Activated T-helper 2 cell treated with anti-CD3 and anti-CD28 coated beads, Interferon-gamma antibody, Interleukin-2, Interleukin-4, amounts not matched to agents 10 μg/mL and 5 μg/mL and 100 μg/mL, durations not matched to agents 14 hours and 24 hours and 36 hours (primary cell): ENCODE measurements at regions not wholly inside any gene's neighbourhood (a gene's known extent, or its start where the extent isn't known, plus 50 kb on each side); places are given as distances from the start of the nearest gene placed in this dataset.
"Not testable (repeated sequence)": the region's sequence is repeated elsewhere in the genome, so short reads cannot be mapped to it uniquely, and the experiment has no call there.

ENCODE experiments used
- DNase-seq: peaks from one replicate; pipeline ENCODE4 v3.0.0; 2021; ENCODE audit warnings: low spot score
- H3K27ac Mint-ChIP-seq: one replicate; pipeline ENCODE4 v1.8.0; 2021; ENCODE audit warnings: mixed read lengths
- H3K27me3 Mint-ChIP-seq: one replicate; pipeline ENCODE4 v1.8.0; 2021; ENCODE audit warnings: low read depth, mixed read lengths
- H3K36me3 Mint-ChIP-seq: one replicate; pipeline ENCODE4 v1.8.0; 2021; ENCODE audit warnings: low read depth, mixed read lengths
- H3K4me1 Mint-ChIP-seq: one replicate; pipeline ENCODE4 v1.8.0; 2021; ENCODE audit warnings: low read depth, mixed read lengths
- H3K4me3 Mint-ChIP-seq: one replicate; pipeline ENCODE4 v1.8.0; 2021; ENCODE audit warnings: low read depth, mild to moderate bottlenecking, moderate library complexity, mixed read lengths
- H3K9me3 Mint-ChIP-seq: one replicate; pipeline ENCODE4 v1.8.0; 2021; ENCODE audit warnings: mixed read lengths
- intact Hi-C: fragments of 100-400 bp; cut with micrococcal nuclease; formaldehyde crosslinking; loops from one replicate; pipeline ENCODE4 v1.15.1; 2023

GRCh38 chr5:154609251-154609650 lies 131.2 kb upstream of the HAND1 start:
- peaks cover 56% of the 10 kb centered on the region for H3K27me3 Mint-ChIP-seq
- no peaks in the 10 kb centered on the region for H3K9me3 Mint-ChIP-seq
- H3K4me3 Mint-ChIP-seq = no peak overlapping the region
- no peak for DNase-seq
- no peak overlapping the region for H3K27ac Mint-ChIP-seq
- peaks cover 4% of the 10 kb centered on the region for H3K4me1 Mint-ChIP-seq
- H3K36me3 Mint-ChIP-seq = no peaks in the 10 kb centered on the region
- intact Hi-C loops = loop anchor here (10.0 kb wide), 1 partner anchor 84 kb away; no protein-coding TSS in a partner anchor

- no peak for DNase-seq
- Mint-ChIP-seq H3K9me3 (no peaks in the 10 kb centered on the region), H3K27me3 (peaks cover 61% of the 10 kb centered on the region), H3K4me3 (no peak overlapping the region), H3K36me3 (no peaks in the 10 kb centered on the region), H3K27ac (no peak overlapping the region), H3K4me1 (peaks cover 4% of the 10 kb centered on the region)
- intact Hi-C loops = loop anchor here (10.0 kb wide), 1 partner anchor 84 kb away; no protein-coding TSS in a partner anchor
These were observed 130.5 kb upstream of the HAND1 start for GRCh38 chr5:154608531-154609011.

- DNase-seq = no peak
- intact Hi-C loops = loop anchor here (10.0 kb wide), 1 partner anchor 83 kb away; no protein-coding TSS in a partner anchor
- Mint-ChIP-seq H3K36me3 (no peaks in the 10 kb centered on the region), H3K4me1 (peaks cover 4% of the 10 kb centered on the region), H3K27ac (no peak overlapping the region), H3K4me3 (no peak overlapping the region), H3K9me3 (no peaks in the 10 kb centered on the region), H3K27me3 (peaks cover 64% of the 10 kb centered on the region)
These were observed 129.7 kb upstream of the HAND1 start for GRCh38 chr5:154607746-154608145.

- Mint-ChIP-seq H3K36me3 (no peaks in the 10 kb centered on the region), H3K9me3 (no peaks in the 10 kb centered on the region), H3K27ac (no peak overlapping the region), H3K4me1 (peaks cover 3% of the 10 kb centered on the region), H3K4me3 (no peak overlapping the region), H3K27me3 (peaks cover 60% of the 10 kb centered on the region)
- intact Hi-C loops = loop anchor here (10.0 kb wide), 1 partner anchor 81 kb away; no protein-coding TSS in a partner anchor
- DNase-seq = no peak
These were observed 128.2 kb upstream of the HAND1 start for GRCh38 chr5:154606246-154606645.

GRCh38 chr5:154603953-154604679 lies 126.1 kb upstream of the HAND1 start:
- intact Hi-C loops = loop anchor here (10.0 kb wide), 1 partner anchor 79 kb away; no protein-coding TSS in a partner anchor
- H3K4me3 Mint-ChIP-seq = no peak overlapping the region
- no peak for DNase-seq
- H3K4me1 Mint-ChIP-seq = no peaks in the 10 kb centered on the region
- peaks cover 48% of the 10 kb centered on the region for H3K27me3 Mint-ChIP-seq
- H3K9me3 Mint-ChIP-seq = no peaks in the 10 kb centered on the region
- H3K36me3 Mint-ChIP-seq = no peaks in the 10 kb centered on the region
- no peak overlapping the region for H3K27ac Mint-ChIP-seq

GRCh38 chr5:154603485-154603884 lies 125.5 kb upstream of the HAND1 start:
- no peaks in the 10 kb centered on the region for H3K4me1 Mint-ChIP-seq
- peaks cover 43% of the 10 kb centered on the region for H3K27me3 Mint-ChIP-seq
- intact Hi-C loops = loop anchor here (10.0 kb wide), 1 partner anchor 79 kb away; no protein-coding TSS in a partner anchor
- H3K4me3 Mint-ChIP-seq = no peak overlapping the region
- H3K27ac Mint-ChIP-seq = no peak overlapping the region
- H3K9me3 Mint-ChIP-seq = no peaks in the 10 kb centered on the region
- no peak for DNase-seq
- H3K36me3 Mint-ChIP-seq = no peaks in the 10 kb centered on the region

- Mint-ChIP-seq H3K27me3 (peaks cover 46% of the 10 kb centered on the region), H3K4me1 (no peaks in the 10 kb centered on the region), H3K36me3 (no peaks in the 10 kb centered on the region), H3K9me3 (no peaks in the 10 kb centered on the region), H3K27ac (no peak overlapping the region), H3K4me3 (no peak overlapping the region)
- DNase-seq = no peak
- intact Hi-C loops = loop anchor here (10.0 kb wide), 1 partner anchor 78 kb away; no protein-coding TSS in a partner anchor
These were observed 125.0 kb upstream of the HAND1 start for GRCh38 chr5:154603011-154603410.

GRCh38 chr5:154601014-154601413 lies 123.0 kb upstream of the HAND1 start:
- H3K4me3 Mint-ChIP-seq = no peak overlapping the region
- H3K4me1 Mint-ChIP-seq = no peaks in the 10 kb centered on the region
- H3K36me3 Mint-ChIP-seq = no peaks in the 10 kb centered on the region
- intact Hi-C loops = loop anchor here (10.0 kb wide), 1 partner anchor 76 kb away; no protein-coding TSS in a partner anchor
- H3K27me3 Mint-ChIP-seq = peaks cover 43% of the 10 kb centered on the region
- no peak overlapping the region for H3K27ac Mint-ChIP-seq
- no peak for DNase-seq
- H3K9me3 Mint-ChIP-seq = no peaks in the 10 kb centered on the region

GRCh38 chr5:154598021-154598420 lies 120.0 kb upstream of the HAND1 start:
- Mint-ChIP-seq H3K4me3 (no peak overlapping the region), H3K27me3 (peaks cover 19% of the 10 kb centered on the region), H3K4me1 (no peaks in the 10 kb centered on the region), H3K9me3 (no peaks in the 10 kb centered on the region), H3K27ac (no peak overlapping the region), H3K36me3 (no peaks in the 10 kb centered on the region)
- DNase-seq = no peak
- intact Hi-C loops = no loop called here

GRCh38 chr5:154596844-154597243 lies 118.8 kb upstream of the HAND1 start:
- H3K27ac Mint-ChIP-seq, H3K4me1 Mint-ChIP-seq, intact Hi-C loops: not testable (repeated sequence)

GRCh38 chr5:154595662-154596061 lies 117.6 kb upstream of the HAND1 start:
- H3K27ac Mint-ChIP-seq = no peak overlapping the region
- H3K36me3 Mint-ChIP-seq = no peaks in the 10 kb centered on the region
- peaks cover 6% of the 10 kb centered on the region for H3K27me3 Mint-ChIP-seq
- no peak for DNase-seq
- intact Hi-C loops = no loop called here
- no peaks in the 10 kb centered on the region for H3K4me1 Mint-ChIP-seq
- no peaks in the 10 kb centered on the region for H3K9me3 Mint-ChIP-seq
- no peak overlapping the region for H3K4me3 Mint-ChIP-seq

More at GRCh38 chr5:154596844-154597243, 118.8 kb upstream of the HAND1 start:
- not testable (repeated sequence) for DNase-seq, H3K36me3 Mint-ChIP-seq, H3K4me3 Mint-ChIP-seq, H3K27me3 Mint-ChIP-seq, H3K9me3 Mint-ChIP-seq

- DNase-seq = no peak
- no peaks in the 10 kb centered on the region for H3K36me3 Mint-ChIP-seq
- no peaks in the 10 kb centered on the region for H3K4me1 Mint-ChIP-seq
- intact Hi-C loops = no loop called here
- no peak overlapping the region for H3K27ac Mint-ChIP-seq
- no peak overlapping the region for H3K4me3 Mint-ChIP-seq
- no peaks in the 10 kb centered on the region for H3K9me3 Mint-ChIP-seq
- peaks cover 6% of the 10 kb centered on the region for H3K27me3 Mint-ChIP-seq
These were observed 115.8 kb upstream of the HAND1 start for GRCh38 chr5:154593796-154594195.

GRCh38 chr5:154593071-154593470 lies 115.0 kb upstream of the HAND1 start:
- Mint-ChIP-seq H3K27ac (no peak overlapping the region), H3K36me3 (no peaks in the 10 kb centered on the region), H3K4me3 (no peak overlapping the region), H3K4me1 (no peaks in the 10 kb centered on the region), H3K27me3 (peaks cover 6% of the 10 kb centered on the region), H3K9me3 (no peaks in the 10 kb centered on the region)
- intact Hi-C loops = no loop called here
- no peak for DNase-seq
